Neuronal stem cell (in vitro differentiated cells): ENCODE measurements at regions not wholly inside any gene's neighbourhood (a gene's known extent, or its start where the extent isn't known, plus 50 kb on each side); places are given as distances from the start of the nearest gene placed in this dataset.

ENCODE experiments used
- DNase-seq: peaks from one replicate; pipeline ENCODE4 v3.0.0-alpha.2; 2013; ENCODE audit warnings: low spot score
- H2AFZ ChIP-seq: one replicate; pipeline ENCODE4 v1.6.1; 2013; ENCODE audit warnings: mild to moderate bottlenecking, low read length, inconsistent platforms
- H2AK5ac ChIP-seq: 2 replicates; pipeline ENCODE4 v1.6.1; 2013; ENCODE audit warnings: low read depth, mild to moderate bottlenecking, inconsistent platforms, low read length, moderate library complexity, mixed read lengths
- H2BK120ac ChIP-seq: 2 replicates; pipeline ENCODE4 v1.6.1; 2013; ENCODE audit warnings: low read depth, mild to moderate bottlenecking, inconsistent platforms, low read length, moderate library complexity, mixed read lengths
- H2BK12ac ChIP-seq: one replicate; pipeline ENCODE4 v1.6.1; 2013; ENCODE audit warnings: low read length, inconsistent platforms
- H2BK15ac ChIP-seq: 2 replicates; pipeline ENCODE4 v1.6.1; 2013; ENCODE audit warnings: mild to moderate bottlenecking, low read length, inconsistent platforms, mixed read lengths
- H2BK5ac ChIP-seq: one replicate; pipeline ENCODE4 v1.6.1; 2013; ENCODE audit warnings: inconsistent platforms, mild to moderate bottlenecking, low read length, moderate library complexity
- H3K14ac ChIP-seq: one replicate; pipeline ENCODE4 v1.6.1; 2013; ENCODE audit warnings: low read length, inconsistent platforms
- H3K18ac ChIP-seq: 2 replicates; pipeline ENCODE4 v1.6.1; 2013; ENCODE audit warnings: low read length, inconsistent platforms
- H3K23ac ChIP-seq: 2 replicates; pipeline ENCODE4 v1.6.1; 2013; ENCODE audit warnings: low read depth, mild to moderate bottlenecking, mixed read lengths, low read length, inconsistent platforms; ENCODE audit not compliant: poor library complexity
- H3K27ac ChIP-seq: replicated peaks from 3 replicates; pipeline ENCODE4 v1.5.1; 2013; ENCODE audit warnings: low read length, inconsistent platforms
- H3K27me3 ChIP-seq, 3 experiments: 2 replicates each; pipeline ENCODE4 v1.6.1; 2013; ENCODE audit warnings: low read length in 3 of 3, mild to moderate bottlenecking in 2 of 3, inconsistent platforms in 1 of 3, low read depth in 1 of 3, mixed read lengths in 1 of 3, moderate library complexity in 1 of 3; ENCODE audit not compliant: control insufficient read depth in 3 of 3, insufficient read depth in 3 of 3
- H3K36me3 ChIP-seq, 2 donors: replicated peaks in 1 of 2; 2 replicates each; pipeline ENCODE4 v1.6.1; 2013; ENCODE audit warnings: low read length in 2 of 2; ENCODE audit not compliant: control insufficient read depth in 2 of 2, insufficient read depth in 2 of 2
- H3K4ac ChIP-seq: 2 replicates; pipeline ENCODE4 v1.6.1; 2013; ENCODE audit warnings: inconsistent platforms, mild to moderate bottlenecking, low read length, moderate library complexity
- H3K4me1 ChIP-seq, 2 donors: 1 replicate in 1 of 2; 2 replicates in 1 of 2; pipeline ENCODE4 v1.6.1; 2013; ENCODE audit warnings: low read length in 2 of 2, low read depth in 1 of 2; ENCODE audit not compliant: control insufficient read depth in 2 of 2, insufficient read depth in 1 of 2
- H3K4me2 ChIP-seq: one replicate; pipeline ENCODE4 v1.6.1; 2013; ENCODE audit warnings: mild to moderate bottlenecking, low read length, inconsistent platforms; ENCODE audit not compliant: insufficient read depth, poor library complexity, severe bottlenecking
- H3K4me3 ChIP-seq, 2 donors: 2 replicates each; pipeline ENCODE4 v1.5.1; 2013; ENCODE audit warnings: low read length in 2 of 2, mild to moderate bottlenecking in 2 of 2, inconsistent platforms in 1 of 2, moderate library complexity in 1 of 2
- H3K79me1 ChIP-seq: one replicate; pipeline ENCODE4 v1.6.1; 2013; ENCODE audit warnings: low read depth, mild to moderate bottlenecking, inconsistent platforms, low read length, moderate library complexity
- H3K9ac ChIP-seq: one replicate; pipeline ENCODE4 v1.6.1; 2013; ENCODE audit warnings: mild to moderate bottlenecking, low read depth, low read length, inconsistent platforms; ENCODE audit not compliant: poor library complexity
- H3K9me3 ChIP-seq, 2 donors: replicated peaks in 1 of 2; 2 replicates each; pipeline versions ENCODE3 to v1.6.1; 2013; ENCODE audit warnings: low read length in 2 of 2, mild to moderate bottlenecking in 2 of 2, inconsistent platforms in 1 of 2, low read depth in 1 of 2, mixed read lengths in 1 of 2, moderate library complexity in 1 of 2; ENCODE audit not compliant: control insufficient read depth in 2 of 2, insufficient read depth in 1 of 2
- H4K8ac ChIP-seq: one replicate; pipeline ENCODE4 v1.6.1; 2013; ENCODE audit warnings: low read depth, mild to moderate bottlenecking, inconsistent platforms, low read length, moderate library complexity
- H4K91ac ChIP-seq: one replicate; pipeline ENCODE4 v1.6.1; 2013; ENCODE audit warnings: low read length, low read depth, mild to moderate bottlenecking, inconsistent platforms; ENCODE audit not compliant: poor library complexity
- WGBS, 2 donors: extraction: QIAGEN DNeasy Blood & Tissue Kit; methylation state at CpG; one replicate each; pipeline ENCODE4 v1.1.7; 2013; ENCODE audit warnings: missing lambda C conversion rate in 2 of 2, mixed read lengths in 1 of 2; ENCODE audit not compliant: insufficient read length in 2 of 2, insufficient replicate concordance in 1 of 2; ENCODE audit errors: extremely low coverage in 2 of 2; 5-methylcytosine and 5-hydroxymethylcytosine counted together

GRCh38 chr3:127088511-127089351, 104.2 kb upstream of the PRR23E start:
- H3K27me3 ChIP-seq = peaks cover 0 to 7% (median 0%) of the 10 kb centered on the region in 3 experiments
- peak overlapping the region; percentile 87 for H3K18ac ChIP-seq
- peaks cover 0 to 10% of the 10 kb centered on the region in 2 donors for H3K4me1 ChIP-seq
- no peak overlapping the region for H2AFZ ChIP-seq
- no peaks in the 10 kb centered on the region for H3K9me3 ChIP-seq
- H4K8ac ChIP-seq = no peak overlapping the region
- no peaks in the 10 kb centered on the region for H3K36me3 ChIP-seq
- no peak overlapping the region for H2BK5ac ChIP-seq
- no peak overlapping the region for H3K9ac ChIP-seq
- H3K4me2 ChIP-seq = no peak overlapping the region
- H3K14ac ChIP-seq = no peak overlapping the region
- H3K23ac ChIP-seq = no peak overlapping the region
- H2BK120ac ChIP-seq = no peak overlapping the region
- peak overlapping the region; percentile 65 for H2AK5ac ChIP-seq
- H4K91ac ChIP-seq = peak overlapping the region; percentile 11
- no CpG with 5 or more reads among the region's 20 CpGs for WGBS, 2 donors
- no peak overlapping the region for H3K4ac ChIP-seq
- no peak overlapping the region for H2BK12ac ChIP-seq
- H3K4me3 ChIP-seq = no peak overlapping the region
- H3K79me1 ChIP-seq = no peaks in the 10 kb centered on the region
- DNase-seq = no peak
- no peak overlapping the region for H3K27ac ChIP-seq
- H2BK15ac ChIP-seq = peak overlapping the region; percentile 79

DNA sequence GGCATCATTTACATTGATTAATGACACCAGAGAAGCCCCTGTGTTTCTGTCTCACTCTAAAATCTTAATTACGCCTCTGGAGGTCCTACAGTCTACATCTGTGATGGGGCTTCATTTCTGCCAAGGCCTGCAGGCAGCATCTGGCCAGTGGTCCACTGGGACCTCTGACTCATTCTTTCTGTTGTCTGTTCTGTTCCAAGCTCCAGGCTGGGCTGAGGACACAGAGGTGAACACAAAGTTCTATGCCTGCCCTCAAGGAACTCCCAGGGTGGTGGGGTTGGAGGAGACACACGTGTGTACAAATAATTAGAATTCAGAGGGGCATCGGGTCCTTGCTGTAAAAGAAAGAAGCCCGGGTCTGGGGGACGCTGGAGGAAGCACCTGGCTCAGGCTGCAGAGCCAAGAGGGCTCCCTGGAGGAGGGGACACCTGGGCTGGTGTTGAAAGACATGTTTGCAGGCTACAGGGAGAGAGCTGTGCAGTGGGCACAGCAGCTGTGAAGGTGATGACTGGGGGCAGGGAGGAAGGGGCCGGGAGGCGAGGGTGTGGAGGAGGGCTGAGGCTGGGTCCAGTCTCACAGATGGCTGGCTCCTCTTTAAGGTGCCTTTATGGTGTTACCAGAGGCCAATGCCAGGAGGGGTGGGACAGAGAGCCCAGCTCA, 103.3 kb upstream of the PRR23E start:
- H3K27me3 ChIP-seq = peaks cover 0 to 7% (median 0%) of the 10 kb centered on the region in 3 experiments
- no peak for DNase-seq

GRCh38 chr3:127090218-127091160, 102.4 kb upstream of the PRR23E start:
- H3K4ac ChIP-seq = no peak overlapping the region
- no CpG with 5 or more reads among the region's 14 CpGs for WGBS, 2 donors
- peak overlapping the region; percentile 45 for H2BK15ac ChIP-seq
- no peak overlapping the region for H3K14ac ChIP-seq
- no peak for DNase-seq
- H3K4me2 ChIP-seq = no peak overlapping the region
- no peak overlapping the region for H2BK120ac ChIP-seq
- H2BK12ac ChIP-seq = no peak overlapping the region
- no peaks in the 10 kb centered on the region for H3K79me1 ChIP-seq
- H3K27ac ChIP-seq = no peak overlapping the region
- no peaks in the 10 kb centered on the region for H3K9me3 ChIP-seq
- no peak overlapping the region for H4K91ac ChIP-seq
- no peak overlapping the region for H3K9ac ChIP-seq
- H3K4me3 ChIP-seq = no peak overlapping the region
- no peak overlapping the region for H4K8ac ChIP-seq
- no peaks in the 10 kb centered on the region for H3K36me3 ChIP-seq
- no peak overlapping the region for H2AFZ ChIP-seq
- H3K18ac ChIP-seq = peak overlapping the region; percentile 15
- H3K23ac ChIP-seq = peak overlapping the region; percentile 46
- peaks cover 0 to 7% (median 0%) of the 10 kb centered on the region in 3 experiments for H3K27me3 ChIP-seq
- no peak overlapping the region for H2AK5ac ChIP-seq
- peaks cover 0 to 7% of the 10 kb centered on the region in 2 donors for H3K4me1 ChIP-seq
- no peak overlapping the region for H2BK5ac ChIP-seq

More for the DNA sequence above, 103.3 kb upstream of the PRR23E start:
- Histone ChIP-seq H4K91ac (no peak overlapping the region), H3K4me2 (no peak overlapping the region), H3K9me3 (no peaks in the 10 kb centered on the region), H3K9ac (no peak overlapping the region), H3K4ac (no peak overlapping the region), H2BK120ac (no peak overlapping the region), H2AFZ (no peak overlapping the region), H3K14ac (no peak overlapping the region), H3K23ac (no peak overlapping the region), H4K8ac (no peak overlapping the region), H2BK5ac (no peak overlapping the region), H3K18ac (no peak overlapping the region), H2AK5ac (no peak overlapping the region), H3K36me3 (no peaks in the 10 kb centered on the region), H3K4me3 (no peak overlapping the region), H3K4me1 (peaks cover 0 to 8% of the 10 kb centered on the region in 2 donors), H3K79me1 (no peaks in the 10 kb centered on the region), H2BK15ac (peak overlapping the region; percentile 28), H2BK12ac (no peak overlapping the region), H3K27ac (no peak overlapping the region)
- no CpG with 5 or more reads among the region's 7 CpGs for WGBS, 2 donors
